ENCODE measurements at regions not wholly inside any gene's neighbourhood (a gene's known extent, or its start where the extent isn't known, plus 50 kb on each side); places are given as distances from the start of the nearest gene placed in this dataset.

DNA sequence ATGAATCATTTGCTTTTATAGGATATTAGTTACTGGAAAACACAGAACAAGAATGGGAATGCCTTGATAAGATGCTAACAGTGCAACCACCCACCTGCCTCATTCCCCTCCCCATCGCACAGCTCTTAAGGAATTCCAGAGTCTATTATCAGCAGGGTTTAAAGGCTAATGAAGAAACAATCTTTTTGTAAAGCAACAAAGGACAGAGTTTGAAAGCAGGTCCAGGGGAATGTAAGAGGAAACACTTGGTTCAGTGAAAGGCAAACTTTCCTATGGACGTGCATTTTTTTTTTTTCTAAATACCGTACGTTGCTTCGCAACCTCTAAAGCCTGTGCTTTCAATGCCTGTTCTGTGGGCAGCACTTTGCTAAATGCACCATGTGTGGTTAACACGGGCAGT is 92.5 kb downstream of the GPR50 start:
- TF ChIP-seq, protein P1, sequence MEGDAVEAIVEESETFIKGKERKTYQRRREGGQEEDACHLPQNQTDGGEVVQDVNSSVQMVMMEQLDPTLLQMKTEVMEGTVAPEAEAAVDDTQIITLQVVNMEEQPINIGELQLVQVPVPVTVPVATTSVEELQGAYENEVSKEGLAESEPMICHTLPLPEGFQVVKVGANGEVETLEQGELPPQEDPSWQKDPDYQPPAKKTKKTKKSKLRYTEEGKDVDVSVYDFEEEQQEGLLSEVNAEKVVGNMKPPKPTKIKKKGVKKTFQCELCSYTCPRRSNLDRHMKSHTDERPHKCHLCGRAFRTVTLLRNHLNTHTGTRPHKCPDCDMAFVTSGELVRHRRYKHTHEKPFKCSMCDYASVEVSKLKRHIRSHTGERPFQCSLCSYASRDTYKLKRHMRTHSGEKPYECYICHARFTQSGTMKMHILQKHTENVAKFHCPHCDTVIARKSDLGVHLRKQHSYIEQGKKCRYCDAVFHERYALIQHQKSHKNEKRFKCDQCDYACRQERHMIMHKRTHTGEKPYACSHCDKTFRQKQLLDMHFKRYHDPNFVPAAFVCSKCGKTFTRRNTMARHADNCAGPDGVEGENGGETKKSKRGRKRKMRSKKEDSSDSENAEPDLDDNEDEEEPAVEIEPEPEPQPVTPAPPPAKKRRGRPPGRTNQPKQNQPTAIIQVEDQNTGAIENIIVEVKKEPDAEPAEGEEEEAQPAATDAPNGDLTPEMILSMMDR (IDR thresholded peaks at IDR 0.05): no peak
- TF ChIP-seq EZH2 (IDR thresholded peaks at IDR 0.05; ENCODE audit: borderline replicate concordance, insufficient read depth, low read depth, low read length, poor library complexity, severe bottlenecking): no peak

Measured in B cell (primary cell).